HEK293 (cell line): ENCODE measurements at regions not wholly inside any gene's neighbourhood (a gene's known extent, or its start where the extent isn't known, plus 50 kb on each side); places are given as distances from the start of the nearest gene placed in this dataset.

Experiments used
- CTCF ChIA-PET: fragments of 350-600 bp; formaldehyde crosslinking; extraction: SDS; loops from one replicate; lab custom pipeline; 2021; ENCODE audit warnings: antibody characterized with exemption; lab: Yijun Ruan, JAX
- POLR2A ChIA-PET: fragments of 300-600 bp; formaldehyde crosslinking; extraction: SDS; loops from one replicate; lab custom pipeline; 2020; ENCODE audit warnings: antibody characterized with exemption, inconsistent platforms; lab: Yijun Ruan, JAX
- H3K27ac ChIP-seq: fragments of 200-500 bp; sonication (Bioruptor generic); 2 replicates; pipeline ENCODE4 v1.5.1; 2014; ENCODE audit warnings: low read depth, low read length, control low read depth, inconsistent platforms; ENCODE audit errors: extremely low read depth
- H3K36me3 ChIP-seq, 2 experiments: fragments of 200-500 bp in 1 of 2; sonication (Bioruptor generic) in 1 of 2; 1 replicate in 1 of 2; 2 replicates in 1 of 2; pipeline ENCODE4 v1.5.1; 2014 to 2017; ENCODE audit warnings: inconsistent platforms in 2 of 2, low read length in 2 of 2; ENCODE audit not compliant: control insufficient read depth in 2 of 2, insufficient read depth in 1 of 2
- H3K4me1 ChIP-seq: fragments of 200-500 bp; sonication (Bioruptor generic); 2 replicates; pipeline ENCODE4 v1.5.1; 2014; ENCODE audit warnings: mild to moderate bottlenecking, low read length, inconsistent platforms; ENCODE audit not compliant: control insufficient read depth, insufficient read depth
- H3K4me3 ChIP-seq: 2 replicates; pipeline ENCODE4 v1.5.1; 2011; ENCODE audit warnings: low read depth, mild to moderate bottlenecking, control low read depth, low read length, moderate library complexity
- H3K9me3 ChIP-seq: fragments of 200-500 bp; sonication (Bioruptor generic); 2 replicates; pipeline ENCODE4 v1.5.1; 2014; ENCODE audit warnings: low read depth, low read length, inconsistent platforms; ENCODE audit not compliant: control insufficient read depth, insufficient read depth
- HOXD13 ChIP-seq: sonication (generic); formaldehyde crosslinking; IDR thresholded peaks from 2 replicates; pipeline ENCODE4 v1.8.0; 2022; ENCODE audit warnings: missing genetic modification reagents, borderline replicate concordance
- KLF8 ChIP-seq: fragments of 450-650 bp; formaldehyde crosslinking; IDR thresholded peaks from 2 replicates; pipeline ENCODE4 v1.5.1; 2016; ENCODE audit warnings: missing biosample characterization, missing genetic modification characterization
- MEIS1 ChIP-seq: sonication (generic); formaldehyde crosslinking; IDR thresholded peaks from 2 replicates; pipeline ENCODE4 v1.8.1; 2022; ENCODE audit warnings: missing genetic modification reagents, mild to moderate bottlenecking, borderline replicate concordance
- YY2 ChIP-seq: fragments of 450-650 bp; formaldehyde crosslinking; IDR thresholded peaks from 2 replicates; pipeline ENCODE4 v1.5.1; 2016; ENCODE audit warnings: missing biosample characterization, missing genetic modification characterization
- ZBTB17 ChIP-seq: fragments of 450-650 bp; formaldehyde crosslinking; IDR thresholded peaks from 2 replicates; pipeline ENCODE4 v1.5.1; 2016; ENCODE audit warnings: missing biosample characterization, missing genetic modification characterization
- ZBTB26 ChIP-seq: fragments of 450-650 bp; formaldehyde crosslinking; optimal IDR thresholded peaks from 2 replicates; pipeline ENCODE3; 2016; ENCODE audit warnings: missing biosample characterization, mild to moderate bottlenecking, missing genetic modification characterization
- ZIC2 ChIP-seq: fragments of 450-650 bp; formaldehyde crosslinking; IDR thresholded peaks from 2 replicates; pipeline ENCODE4 v1.5.1; 2016; ENCODE audit warnings: missing biosample characterization, missing genetic modification characterization
- ZNF112 ChIP-seq: fragments of 450-650 bp; formaldehyde crosslinking; IDR thresholded peaks from 2 replicates; pipeline ENCODE4 v1.5.0; 2017; ENCODE audit warnings: missing biosample characterization, missing genetic modification characterization
- ZNF121 ChIP-seq: fragments of 450-650 bp; formaldehyde crosslinking; IDR thresholded peaks from 2 replicates; pipeline ENCODE4 v1.5.1; 2016; ENCODE audit warnings: missing biosample characterization, missing genetic modification characterization
- ZNF174 ChIP-seq: fragments of 450-650 bp; formaldehyde crosslinking; IDR thresholded peaks from 2 replicates; pipeline ENCODE4 v1.5.0; 2017; ENCODE audit warnings: missing biosample characterization, mild to moderate bottlenecking, missing genetic modification characterization
- ZNF2 ChIP-seq: fragments of 450-650 bp; formaldehyde crosslinking; IDR thresholded peaks from 2 replicates; pipeline ENCODE4 v1.5.1; 2016; ENCODE audit warnings: missing biosample characterization, missing genetic modification characterization
- ZNF221 ChIP-seq: fragments of 450-650 bp; formaldehyde crosslinking; IDR thresholded peaks from 2 replicates; pipeline ENCODE4 v1.5.1; 2017; ENCODE audit warnings: missing biosample characterization, missing genetic modification characterization, borderline replicate concordance
- ZNF248 ChIP-seq: fragments of 450-650 bp; formaldehyde crosslinking; IDR thresholded peaks from 2 replicates; pipeline ENCODE4 v1.5.1; 2017; ENCODE audit warnings: missing biosample characterization, missing genetic modification characterization
- ZNF280D ChIP-seq: fragments of 450-650 bp; formaldehyde crosslinking; IDR thresholded peaks from 2 replicates; pipeline ENCODE4 v1.5.1; 2016; ENCODE audit warnings: missing biosample characterization, missing genetic modification characterization
- ZNF302 ChIP-seq: fragments of 450-650 bp; formaldehyde crosslinking; IDR thresholded peaks from 2 replicates; pipeline ENCODE4 v1.5.1; 2016; ENCODE audit warnings: missing biosample characterization, missing genetic modification characterization, low read depth
- ZNF311 ChIP-seq: fragments of 450-650 bp; formaldehyde crosslinking; IDR thresholded peaks from 2 replicates; pipeline ENCODE4 v1.5.1; 2017; ENCODE audit warnings: missing biosample characterization, missing genetic modification characterization, borderline replicate concordance
- ZNF366 ChIP-seq: fragments of 450-650 bp; formaldehyde crosslinking; conservative IDR thresholded peaks from 2 replicates; pipeline ENCODE4 v1.5.1; 2016; ENCODE audit warnings: missing biosample characterization, missing genetic modification characterization
- ZNF549 ChIP-seq: fragments of 450-650 bp; IDR thresholded peaks from 2 replicates; pipeline ENCODE4 v1.5.1; 2018; ENCODE audit warnings: missing biosample characterization, missing genetic modification characterization, mild to moderate bottlenecking, inconsistent platforms, moderate library complexity
- ZNF561 ChIP-seq: fragments of 450-650 bp; IDR thresholded peaks from 2 replicates; pipeline ENCODE4 v1.5.1; 2018; ENCODE audit warnings: missing biosample characterization, missing genetic modification characterization, borderline replicate concordance
- TF ChIP-seq, protein P1 (sequence below): fragments of 450-650 bp; formaldehyde crosslinking; IDR thresholded peaks from 2 replicates; pipeline ENCODE4 v1.5.1; 2016; ENCODE audit warnings: missing biosample characterization, missing genetic modification characterization
- TF ChIP-seq, protein P2 (sequence below): sonication (generic); formaldehyde crosslinking; IDR thresholded peaks from 2 replicates; pipeline ENCODE4 v1.8.1; 2022; ENCODE audit warnings: mild to moderate bottlenecking, moderate library complexity, missing genetic modification reagents
- TF ChIP-seq, protein P3 (sequence below): fragments of 450-650 bp; formaldehyde crosslinking; IDR thresholded peaks from 2 replicates; pipeline ENCODE4 v1.5.1; 2016; ENCODE audit warnings: missing biosample characterization, missing genetic modification characterization, borderline replicate concordance

- no peaks in the 10 kb centered on the region for H3K36me3 ChIP-seq
- TF ChIP-seq ZNF366 (tag by site-specific recombination) (peak; percentile 95), ZIC2 (tag by site-specific recombination) (no peak), ZNF280D (tag by site-specific recombination) (no peak), ZNF221 (tag by site-specific recombination) (no peak), MEIS1 (CRISPR knock-in tag) (no peak), ZNF248 (tag by site-specific recombination) (no peak), ZNF561 (tag by site-specific recombination) (no peak), ZNF174 (tag by site-specific recombination) (no peak), ZBTB17 (tag by site-specific recombination) (peak; percentile 97), ZNF2 (no peak)
- TF ChIP-seq, protein P1, sequence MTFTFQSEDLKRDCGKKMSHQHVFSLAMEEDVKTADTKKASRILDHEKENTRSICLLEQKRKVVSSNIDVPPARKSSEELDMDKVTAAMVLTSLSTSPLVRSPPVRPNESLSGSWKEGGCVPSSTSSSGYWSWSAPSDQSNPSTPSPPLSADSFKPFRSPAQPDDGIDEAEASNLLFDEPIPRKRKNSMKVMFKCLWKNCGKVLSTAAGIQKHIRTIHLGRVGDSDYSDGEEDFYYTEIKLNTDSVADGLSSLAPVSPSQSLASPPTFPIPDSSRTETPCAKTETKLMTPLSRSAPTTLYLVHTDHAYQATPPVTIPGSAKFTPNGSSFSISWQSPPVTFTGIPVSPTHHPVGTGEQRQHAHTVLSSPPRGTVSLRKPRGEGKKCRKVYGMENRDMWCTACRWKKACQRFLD (tag by site-specific recombination): no peak
- TF ChIP-seq, protein P2, sequence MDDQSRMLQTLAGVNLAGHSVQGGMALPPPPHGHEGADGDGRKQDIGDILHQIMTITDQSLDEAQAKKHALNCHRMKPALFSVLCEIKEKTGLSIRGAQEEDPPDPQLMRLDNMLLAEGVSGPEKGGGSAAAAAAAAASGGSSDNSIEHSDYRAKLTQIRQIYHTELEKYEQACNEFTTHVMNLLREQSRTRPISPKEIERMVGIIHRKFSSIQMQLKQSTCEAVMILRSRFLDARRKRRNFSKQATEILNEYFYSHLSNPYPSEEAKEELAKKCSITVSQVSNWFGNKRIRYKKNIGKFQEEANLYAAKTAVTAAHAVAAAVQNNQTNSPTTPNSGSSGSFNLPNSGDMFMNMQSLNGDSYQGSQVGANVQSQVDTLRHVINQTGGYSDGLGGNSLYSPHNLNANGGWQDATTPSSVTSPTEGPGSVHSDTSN (CRISPR knock-in tag): no peak
- H3K27ac ChIP-seq: no peak overlapping the region
- no peak overlapping the region for H3K4me3 ChIP-seq
- ChIA-PET POLR2A (interaction anchor here (0.7 kb wide), 1 partner anchor 149 kb away, joined by 3 read pairs; no protein-coding TSS in a partner anchor), CTCF (interaction anchor here (1.3 to 2.1 kb wide), 3 partner anchors 12 to 403 kb away, joined by 5 to 6 read pairs (median 5); no protein-coding TSS in a partner anchor)
- H3K4me1 ChIP-seq: no peaks in the 10 kb centered on the region
- H3K9me3 ChIP-seq: no peaks in the 10 kb centered on the region
These were observed 111.9 kb upstream of the SIRPG start for GRCh38 chr20:1769491-1769890.

GRCh38 chr20:1766731-1767130, 109.2 kb upstream of the SIRPG start:
- H3K4me1 ChIP-seq: 0 out of 2 replicates have a peak, but pooled peaks cover 3% of the 10 kb centered on the region
- CTCF ChIA-PET: interaction anchor here (0.6 to 3.9 kb wide), 6 partner anchors 10 to 814 kb away, joined by 3 to 70 read pairs (median 4); no protein-coding TSS in a partner anchor
- no peaks in the 10 kb centered on the region for H3K36me3 ChIP-seq
- H3K27ac ChIP-seq: no peak overlapping the region
- POLR2A ChIA-PET: interaction anchor here (1.1 kb wide), 1 partner anchor 10 kb away, joined by 3 read pairs; no protein-coding TSS in a partner anchor
- no peaks in the 10 kb centered on the region for H3K9me3 ChIP-seq
- H3K4me3 ChIP-seq: no peak overlapping the region
- TF ChIP-seq ZNF302 (tag by site-specific recombination) (no peak), ZNF121 (no peak), ZNF112 (tag by site-specific recombination) (no peak), HOXD13 (CRISPR knock-in tag) (no peak), YY2 (tag by site-specific recombination) (no peak), KLF8 (tag by site-specific recombination) (no peak), ZNF311 (tag by site-specific recombination) (no peak), ZBTB26 (no peak), ZNF549 (tag by site-specific recombination) (no peak), ZNF248 (tag by site-specific recombination) (no peak)
- TF ChIP-seq, protein P3, sequence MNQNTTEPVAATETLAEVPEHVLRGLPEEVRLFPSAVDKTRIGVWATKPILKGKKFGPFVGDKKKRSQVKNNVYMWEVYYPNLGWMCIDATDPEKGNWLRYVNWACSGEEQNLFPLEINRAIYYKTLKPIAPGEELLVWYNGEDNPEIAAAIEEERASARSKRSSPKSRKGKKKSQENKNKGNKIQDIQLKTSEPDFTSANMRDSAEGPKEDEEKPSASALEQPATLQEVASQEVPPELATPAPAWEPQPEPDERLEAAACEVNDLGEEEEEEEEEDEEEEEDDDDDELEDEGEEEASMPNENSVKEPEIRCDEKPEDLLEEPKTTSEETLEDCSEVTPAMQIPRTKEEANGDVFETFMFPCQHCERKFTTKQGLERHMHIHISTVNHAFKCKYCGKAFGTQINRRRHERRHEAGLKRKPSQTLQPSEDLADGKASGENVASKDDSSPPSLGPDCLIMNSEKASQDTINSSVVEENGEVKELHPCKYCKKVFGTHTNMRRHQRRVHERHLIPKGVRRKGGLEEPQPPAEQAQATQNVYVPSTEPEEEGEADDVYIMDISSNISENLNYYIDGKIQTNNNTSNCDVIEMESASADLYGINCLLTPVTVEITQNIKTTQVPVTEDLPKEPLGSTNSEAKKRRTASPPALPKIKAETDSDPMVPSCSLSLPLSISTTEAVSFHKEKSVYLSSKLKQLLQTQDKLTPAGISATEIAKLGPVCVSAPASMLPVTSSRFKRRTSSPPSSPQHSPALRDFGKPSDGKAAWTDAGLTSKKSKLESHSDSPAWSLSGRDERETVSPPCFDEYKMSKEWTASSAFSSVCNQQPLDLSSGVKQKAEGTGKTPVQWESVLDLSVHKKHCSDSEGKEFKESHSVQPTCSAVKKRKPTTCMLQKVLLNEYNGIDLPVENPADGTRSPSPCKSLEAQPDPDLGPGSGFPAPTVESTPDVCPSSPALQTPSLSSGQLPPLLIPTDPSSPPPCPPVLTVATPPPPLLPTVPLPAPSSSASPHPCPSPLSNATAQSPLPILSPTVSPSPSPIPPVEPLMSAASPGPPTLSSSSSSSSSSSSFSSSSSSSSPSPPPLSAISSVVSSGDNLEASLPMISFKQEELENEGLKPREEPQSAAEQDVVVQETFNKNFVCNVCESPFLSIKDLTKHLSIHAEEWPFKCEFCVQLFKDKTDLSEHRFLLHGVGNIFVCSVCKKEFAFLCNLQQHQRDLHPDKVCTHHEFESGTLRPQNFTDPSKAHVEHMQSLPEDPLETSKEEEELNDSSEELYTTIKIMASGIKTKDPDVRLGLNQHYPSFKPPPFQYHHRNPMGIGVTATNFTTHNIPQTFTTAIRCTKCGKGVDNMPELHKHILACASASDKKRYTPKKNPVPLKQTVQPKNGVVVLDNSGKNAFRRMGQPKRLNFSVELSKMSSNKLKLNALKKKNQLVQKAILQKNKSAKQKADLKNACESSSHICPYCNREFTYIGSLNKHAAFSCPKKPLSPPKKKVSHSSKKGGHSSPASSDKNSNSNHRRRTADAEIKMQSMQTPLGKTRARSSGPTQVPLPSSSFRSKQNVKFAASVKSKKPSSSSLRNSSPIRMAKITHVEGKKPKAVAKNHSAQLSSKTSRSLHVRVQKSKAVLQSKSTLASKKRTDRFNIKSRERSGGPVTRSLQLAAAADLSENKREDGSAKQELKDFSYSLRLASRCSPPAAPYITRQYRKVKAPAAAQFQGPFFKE (tag by site-specific recombination): no peak
